NT2/D1 (cell line): ENCODE measurements at regions not wholly inside any gene's neighbourhood (a gene's known extent, or its start where the extent isn't known, plus 50 kb on each side); places are given as distances from the start of the nearest gene placed in this dataset.
"Not testable (repeated sequence)": the region's sequence is repeated elsewhere in the genome, so short reads cannot be mapped to it uniquely, and the experiment has no call there.

Experiments
- YY1 ChIP-seq: IDR thresholded peaks from 2 replicates; pipeline ENCODE4 v1.6.1; 2011; ENCODE audit not compliant: insufficient read length, insufficient read depth
- ZNF274 ChIP-seq: IDR thresholded peaks from 2 replicates; pipeline ENCODE4 v1.6.1; 2011; ENCODE audit warnings: mild to moderate bottlenecking, low read depth, low read length

DNA sequence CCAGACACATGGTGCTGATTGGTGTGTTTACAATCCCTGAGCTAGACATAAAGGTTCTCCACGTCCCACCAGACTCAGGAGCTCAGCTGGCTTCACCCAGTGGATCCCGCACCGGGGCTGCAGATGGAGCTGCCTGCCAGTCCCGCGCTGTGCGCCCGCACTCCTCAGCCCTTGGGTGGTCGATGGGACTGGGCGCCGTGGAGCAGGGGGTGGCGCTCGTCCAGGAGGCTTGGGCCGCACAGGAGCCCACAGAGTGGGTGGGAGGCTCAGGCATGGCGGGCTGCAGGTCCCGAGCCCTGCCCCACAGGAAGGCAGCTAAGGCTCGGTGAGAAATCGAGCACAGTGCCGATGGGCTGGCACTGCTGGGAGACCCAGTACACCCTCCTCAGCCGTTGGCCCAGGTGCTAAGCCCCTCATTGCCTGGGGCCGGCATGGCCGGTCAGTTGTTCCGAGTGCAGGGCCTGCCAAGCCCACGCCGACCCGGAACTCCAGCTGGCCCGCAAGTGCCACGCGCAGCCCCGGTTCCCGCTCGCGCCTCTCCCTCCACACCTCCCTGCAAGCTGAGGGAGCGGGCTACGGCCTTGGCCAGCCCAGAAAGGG is 76.8 kb upstream of the ZNF98 start:
- not testable (repeated sequence) for TF ChIP-seq ZNF274, YY1
